IMR-90 (cell line): ENCODE measurements at regions not wholly inside any gene's neighbourhood (a gene's known extent, or its start where the extent isn't known, plus 50 kb on each side); places are given as distances from the start of the nearest gene placed in this dataset.

Experiments used
- CHD1 ChIP-seq: IDR thresholded peaks from 2 replicates; pipeline ENCODE4 v1.6.1; 2012; ENCODE audit warnings: low read depth, low read length, improper control_type of control experiment
- CTCF ChIP-seq: conservative IDR thresholded peaks from 2 replicates; pipeline ENCODE4 v1.5.1; 2012; ENCODE audit warnings: mild to moderate bottlenecking, low read depth, low read length, improper control_type of control experiment
- MXI1 ChIP-seq: IDR thresholded peaks from 2 replicates; pipeline ENCODE4 v1.6.1; 2012; ENCODE audit warnings: low read depth, mild to moderate bottlenecking, low read length, moderate library complexity, borderline replicate concordance
- NFE2L2 ChIP-seq: fragments of 150-350 bp; IDR thresholded peaks from 2 replicates; pipeline ENCODE4 v1.6.1; 2016; ENCODE audit warnings: low read depth, mild to moderate bottlenecking, low read length
- RAD21 ChIP-seq: IDR thresholded peaks from 2 replicates; pipeline ENCODE4 v1.6.1; 2012; ENCODE audit warnings: low read length, improper control_type of control experiment

GRCh38 chrX:107374132-107374531 is 75.3 kb upstream of the FRMPD3 start:
- no peak for TF ChIP-seq CTCF
- TF ChIP-seq RAD21: no peak
- TF ChIP-seq NFE2L2: no peak
- TF ChIP-seq CHD1: no peak
- no peak for TF ChIP-seq MXI1
